ENCODE measurements at regions not wholly inside any gene's neighbourhood (a gene's known extent, or its start where the extent isn't known, plus 50 kb on each side); places are given as distances from the start of the nearest gene placed in this dataset.

DNA sequence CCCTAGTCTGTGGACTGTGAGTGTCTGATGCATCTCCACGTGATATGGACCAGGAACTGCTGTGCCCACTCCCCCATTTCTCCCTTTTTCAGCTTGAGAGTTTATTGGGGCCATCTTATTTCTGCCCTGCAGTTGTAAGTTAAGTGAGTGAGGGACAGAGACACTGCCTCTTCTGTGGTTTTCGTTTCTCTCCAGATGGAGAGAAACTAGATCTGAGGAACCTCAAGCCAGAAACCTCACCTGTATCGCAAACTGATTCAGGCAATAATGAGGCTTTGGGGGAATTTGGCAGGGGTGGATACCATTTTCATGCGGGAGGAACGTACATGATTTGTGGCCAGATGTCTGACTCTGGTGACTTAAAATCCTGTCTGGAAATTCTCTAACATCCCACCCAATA lies 641.7 kb downstream of the TNS3 start:
- WGBS, 2 donors: 85 to 90% methylated on average over 5 of the region's 5 CpGs
- intact Hi-C loops (cut with DNase I; ENCODE audit: low total_unique reads): no loop called here
- H3K4me3 ChIP-seq (ENCODE audit: low read depth, poor library complexity, severe bottlenecking): no peak overlapping the region
- TF ChIP-seq, protein P1, sequence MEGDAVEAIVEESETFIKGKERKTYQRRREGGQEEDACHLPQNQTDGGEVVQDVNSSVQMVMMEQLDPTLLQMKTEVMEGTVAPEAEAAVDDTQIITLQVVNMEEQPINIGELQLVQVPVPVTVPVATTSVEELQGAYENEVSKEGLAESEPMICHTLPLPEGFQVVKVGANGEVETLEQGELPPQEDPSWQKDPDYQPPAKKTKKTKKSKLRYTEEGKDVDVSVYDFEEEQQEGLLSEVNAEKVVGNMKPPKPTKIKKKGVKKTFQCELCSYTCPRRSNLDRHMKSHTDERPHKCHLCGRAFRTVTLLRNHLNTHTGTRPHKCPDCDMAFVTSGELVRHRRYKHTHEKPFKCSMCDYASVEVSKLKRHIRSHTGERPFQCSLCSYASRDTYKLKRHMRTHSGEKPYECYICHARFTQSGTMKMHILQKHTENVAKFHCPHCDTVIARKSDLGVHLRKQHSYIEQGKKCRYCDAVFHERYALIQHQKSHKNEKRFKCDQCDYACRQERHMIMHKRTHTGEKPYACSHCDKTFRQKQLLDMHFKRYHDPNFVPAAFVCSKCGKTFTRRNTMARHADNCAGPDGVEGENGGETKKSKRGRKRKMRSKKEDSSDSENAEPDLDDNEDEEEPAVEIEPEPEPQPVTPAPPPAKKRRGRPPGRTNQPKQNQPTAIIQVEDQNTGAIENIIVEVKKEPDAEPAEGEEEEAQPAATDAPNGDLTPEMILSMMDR (IDR thresholded peaks at IDR 0.05): no peak
- no peak for TF ChIP-seq POLR2A (IDR thresholded peaks at IDR 0.05)
- DNase-seq (ENCODE audit: low spot score in 2 of 2): no peak

DNA sequence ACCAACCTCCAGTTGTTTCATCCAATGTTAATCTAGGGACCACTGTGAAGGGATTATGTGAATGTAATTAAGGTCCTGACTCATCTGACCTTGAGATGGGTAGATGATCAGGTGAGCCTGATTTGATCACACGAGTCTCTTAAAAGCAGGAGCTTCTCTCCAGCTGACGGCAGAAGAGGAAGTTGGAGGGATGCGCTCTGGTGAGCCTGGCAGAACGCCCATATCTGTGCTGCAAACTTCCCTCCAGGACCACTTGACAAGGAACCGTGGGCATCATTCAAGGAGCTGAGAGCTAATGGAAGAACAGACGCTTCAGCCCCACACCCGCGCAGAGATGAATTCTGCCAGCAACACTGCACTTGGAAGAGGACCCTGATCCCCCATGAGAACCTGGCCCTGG lies 642.4 kb downstream of the TNS3 start:
- H3K4me3 ChIP-seq (ENCODE audit: low read depth, poor library complexity, severe bottlenecking): no peak overlapping the region
- WGBS, 2 donors: 75 to 88% methylated on average over 8 of the region's 8 CpGs
- TF ChIP-seq POLR2A (IDR thresholded peaks at IDR 0.05): no peak
- TF ChIP-seq, protein P1 (IDR thresholded peaks at IDR 0.05): no peak
- intact Hi-C loops (cut with DNase I; ENCODE audit: low total_unique reads): no loop called here
- DNase-seq (ENCODE audit: low spot score in 2 of 2): no peak

GRCh38 chr7:46939089-46939488 lies 642.8 kb downstream of the TNS3 start:
- intact Hi-C loops (cut with DNase I; ENCODE audit: low total_unique reads): no loop called here
- TF ChIP-seq POLR2A (IDR thresholded peaks at IDR 0.05): no peak
- TF ChIP-seq, protein P1 (IDR thresholded peaks at IDR 0.05): no peak
- no peak for DNase-seq (ENCODE audit: low spot score in 2 of 2)

GRCh38 chr7:46937826-46938225 lies 644.1 kb downstream of the TNS3 start:
- intact Hi-C loops (cut with DNase I; ENCODE audit: low total_unique reads): no loop called here
- 94% methylated on average over 3 of the region's 3 CpGs for WGBS, 2 donors

More at GRCh38 chr7:46939089-46939488, 642.8 kb downstream of the TNS3 start:
- no peak overlapping the region for H3K4me3 ChIP-seq (ENCODE audit: low read depth, poor library complexity, severe bottlenecking)
- 90 to 100% methylated on average over 2 of the region's 2 CpGs for WGBS, 2 donors

DNA sequence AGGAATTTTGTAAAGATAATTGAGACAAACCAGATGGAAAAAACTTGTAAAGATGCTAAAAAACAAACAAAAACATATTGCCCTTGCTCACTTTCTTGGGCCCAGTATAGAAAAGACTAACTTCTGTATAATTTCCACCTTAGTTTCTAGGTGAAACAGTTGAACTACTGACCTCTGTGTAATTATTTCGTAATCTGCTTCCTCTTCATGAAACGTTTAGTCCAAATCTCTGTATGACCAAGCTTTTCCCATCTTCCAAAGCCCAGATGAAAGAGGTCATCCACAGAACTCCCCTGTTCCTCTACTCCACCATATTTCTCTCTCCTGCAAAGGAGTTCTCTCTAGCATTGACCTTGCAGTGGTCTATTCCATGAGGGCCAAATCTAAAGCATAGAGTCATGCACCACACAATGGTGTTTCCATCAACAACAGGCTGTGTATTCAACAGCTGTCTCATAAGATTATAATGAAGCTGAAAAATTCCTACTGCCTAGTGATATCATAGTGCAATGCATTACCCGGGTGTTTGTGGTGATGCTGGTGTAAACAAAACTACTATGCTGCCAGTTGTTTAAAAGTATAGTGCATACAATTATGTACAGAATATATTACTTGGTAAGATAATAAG lies 647.6 kb downstream of the TNS3 start:
- no peak for DNase-seq (ENCODE audit: low spot score in 2 of 2)
- no peak overlapping the region for H3K4me3 ChIP-seq (ENCODE audit: low read depth, poor library complexity, severe bottlenecking)
- WGBS, 2 donors: 61 to 65% methylated on average over 3 of the region's 3 CpGs
- TF ChIP-seq, protein P1 (IDR thresholded peaks at IDR 0.05): no peak
- TF ChIP-seq POLR2A (IDR thresholded peaks at IDR 0.05): no peak
- intact Hi-C loops (cut with DNase I; ENCODE audit: low total_unique reads): no loop called here

More at GRCh38 chr7:46937826-46938225, 644.1 kb downstream of the TNS3 start:
- H3K4me3 ChIP-seq (ENCODE audit: low read depth, poor library complexity, severe bottlenecking): no peak overlapping the region
- no peak for DNase-seq (ENCODE audit: low spot score in 2 of 2)
- TF ChIP-seq, protein P1 (IDR thresholded peaks at IDR 0.05): no peak
- no peak for TF ChIP-seq POLR2A (IDR thresholded peaks at IDR 0.05)

- no peak for DNase-seq (ENCODE audit: low spot score in 2 of 2)
- intact Hi-C loops (cut with DNase I; ENCODE audit: low total_unique reads): no loop called here
- no peak for TF ChIP-seq POLR2A (IDR thresholded peaks at IDR 0.05)
- TF ChIP-seq, protein P1 (IDR thresholded peaks at IDR 0.05): no peak
- H3K4me3 ChIP-seq (ENCODE audit: low read depth, poor library complexity, severe bottlenecking): no peak overlapping the region
- 48 to 57% methylated on average over 4 of the region's 4 CpGs for WGBS, 2 donors
These were observed 648.3 kb downstream of the TNS3 start for GRCh38 chr7:46933596-46933995.
